ENCODE measurements at regions not wholly inside any gene's neighbourhood (a gene's known extent, or its start where the extent isn't known, plus 50 kb on each side); places are given as distances from the start of the nearest gene placed in this dataset.

DNA sequence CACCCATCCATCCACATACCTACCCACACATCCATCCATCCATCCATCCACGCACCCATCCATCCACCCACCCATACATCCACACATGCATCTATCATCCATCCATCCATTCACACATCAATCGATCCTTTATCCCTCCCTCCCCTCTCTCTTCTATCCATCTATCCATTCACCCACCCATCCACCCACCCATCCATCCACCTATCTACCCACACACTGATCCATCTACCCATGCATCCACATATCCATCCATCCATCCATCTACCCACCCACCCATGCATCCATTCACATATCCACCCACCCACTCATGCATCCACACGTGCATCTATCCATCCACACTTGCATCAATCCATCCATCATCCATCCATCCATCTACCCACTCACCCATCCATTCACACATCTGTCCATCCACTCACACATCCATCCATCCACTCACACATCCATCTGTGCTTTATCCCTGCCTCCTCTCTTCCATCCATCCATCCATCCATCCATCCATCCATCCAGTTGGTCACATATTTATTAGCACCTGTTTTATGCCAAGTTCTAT is 366.1 kb downstream of the CTTN start:
- no TSS peak for BruUV-seq (replicated peaks)
- Histone ChIP-seq H4K20me1 (ENCODE audit: insufficient read depth, low read length) (peaks cover 15% of the 10 kb centered on the region; the same call in 1 of the 2 replicates), H3K27ac (ENCODE audit: extremely low read length, insufficient read depth, low read length) (no peak overlapping the region), H3K36me3 (replicated peaks in 1 of 2; ENCODE audit: control insufficient read depth in 1 of 2, insufficient read depth in 2 of 2, low read length in 2 of 2) (peaks cover 9 to 43% of the 10 kb centered on the region in 2 experiments; a peak in 4 of 5 replicates), H3K4me3 (replicated peaks in 1 of 3; ENCODE audit: insufficient read depth in 1 of 3, low read depth in 2 of 3, low read length in 3 of 3) (no peak overlapping the region), H3K27me3 (ENCODE audit: control insufficient read depth in 1 of 2, insufficient read depth in 2 of 2, low read length in 2 of 2) (no peaks in the 10 kb centered on the region), H3K9ac (ENCODE audit: insufficient read depth, low read depth, low read length) (no peak overlapping the region), H2AFZ (ENCODE audit: low read length) (no peak overlapping the region), H3K4me2 (ENCODE audit: low read depth, low read length) (no peak overlapping the region), H3K79me2 (ENCODE audit: insufficient read depth, low read length) (no peaks in the 10 kb centered on the region), H3K4me1 (ENCODE audit: insufficient read depth, low read length) (no peaks in the 10 kb centered on the region), H3K9me3 (ENCODE audit: low read length) (no peaks in the 10 kb centered on the region)
- in situ Hi-C loops (cut with HindIII; ENCODE audit: extremely low pct_ligation_motif_present, low pct_unique_long_range_greater_than_20kb): no loop called here
- ATAC-seq: no peak
- ChIA-PET POLR2A (no interaction called here), CTCF (ENCODE audit: low intra/inter-chr PET ratio, low total read pairs) (no interaction called here)
- no peak for FAIRE-seq
- WGBS (ENCODE audit: low lambda C conversion rate): 94% methylated on average over 3 of the region's 3 CpGs
- DNase-seq (ENCODE audit: low spot score): no peak
- intact Hi-C loops (cut with micrococcal nuclease; ENCODE audit: unreplicated experiment): no loop called here
- TF ChIP-seq FOSL2 (CRISPR knock-in tag; IDR thresholded peaks at IDR 0.05) (no peak), SRY (CRISPR knock-in tag; IDR thresholded peaks at IDR 0.05) (no peak), TCF7 (IDR thresholded peaks at IDR 0.05; ENCODE audit: low read depth) (no peak), MAF1 (CRISPR knock-in tag; IDR thresholded peaks at IDR 0.05; ENCODE audit: borderline replicate concordance) (no peak), ZNF605 (CRISPR knock-in tag; IDR thresholded peaks at IDR 0.05) (no peak), EZH2 (conservative IDR thresholded peaks at IDR 0.05; ENCODE audit: low read depth, low read length) (no peak), SP4 (CRISPR knock-in tag; IDR thresholded peaks at IDR 0.05) (no peak), ATRX (CRISPR knock-in tag; IDR thresholded peaks at IDR 0.05; ENCODE audit: borderline replicate concordance) (no peak)
- TF ChIP-seq, protein P1, sequence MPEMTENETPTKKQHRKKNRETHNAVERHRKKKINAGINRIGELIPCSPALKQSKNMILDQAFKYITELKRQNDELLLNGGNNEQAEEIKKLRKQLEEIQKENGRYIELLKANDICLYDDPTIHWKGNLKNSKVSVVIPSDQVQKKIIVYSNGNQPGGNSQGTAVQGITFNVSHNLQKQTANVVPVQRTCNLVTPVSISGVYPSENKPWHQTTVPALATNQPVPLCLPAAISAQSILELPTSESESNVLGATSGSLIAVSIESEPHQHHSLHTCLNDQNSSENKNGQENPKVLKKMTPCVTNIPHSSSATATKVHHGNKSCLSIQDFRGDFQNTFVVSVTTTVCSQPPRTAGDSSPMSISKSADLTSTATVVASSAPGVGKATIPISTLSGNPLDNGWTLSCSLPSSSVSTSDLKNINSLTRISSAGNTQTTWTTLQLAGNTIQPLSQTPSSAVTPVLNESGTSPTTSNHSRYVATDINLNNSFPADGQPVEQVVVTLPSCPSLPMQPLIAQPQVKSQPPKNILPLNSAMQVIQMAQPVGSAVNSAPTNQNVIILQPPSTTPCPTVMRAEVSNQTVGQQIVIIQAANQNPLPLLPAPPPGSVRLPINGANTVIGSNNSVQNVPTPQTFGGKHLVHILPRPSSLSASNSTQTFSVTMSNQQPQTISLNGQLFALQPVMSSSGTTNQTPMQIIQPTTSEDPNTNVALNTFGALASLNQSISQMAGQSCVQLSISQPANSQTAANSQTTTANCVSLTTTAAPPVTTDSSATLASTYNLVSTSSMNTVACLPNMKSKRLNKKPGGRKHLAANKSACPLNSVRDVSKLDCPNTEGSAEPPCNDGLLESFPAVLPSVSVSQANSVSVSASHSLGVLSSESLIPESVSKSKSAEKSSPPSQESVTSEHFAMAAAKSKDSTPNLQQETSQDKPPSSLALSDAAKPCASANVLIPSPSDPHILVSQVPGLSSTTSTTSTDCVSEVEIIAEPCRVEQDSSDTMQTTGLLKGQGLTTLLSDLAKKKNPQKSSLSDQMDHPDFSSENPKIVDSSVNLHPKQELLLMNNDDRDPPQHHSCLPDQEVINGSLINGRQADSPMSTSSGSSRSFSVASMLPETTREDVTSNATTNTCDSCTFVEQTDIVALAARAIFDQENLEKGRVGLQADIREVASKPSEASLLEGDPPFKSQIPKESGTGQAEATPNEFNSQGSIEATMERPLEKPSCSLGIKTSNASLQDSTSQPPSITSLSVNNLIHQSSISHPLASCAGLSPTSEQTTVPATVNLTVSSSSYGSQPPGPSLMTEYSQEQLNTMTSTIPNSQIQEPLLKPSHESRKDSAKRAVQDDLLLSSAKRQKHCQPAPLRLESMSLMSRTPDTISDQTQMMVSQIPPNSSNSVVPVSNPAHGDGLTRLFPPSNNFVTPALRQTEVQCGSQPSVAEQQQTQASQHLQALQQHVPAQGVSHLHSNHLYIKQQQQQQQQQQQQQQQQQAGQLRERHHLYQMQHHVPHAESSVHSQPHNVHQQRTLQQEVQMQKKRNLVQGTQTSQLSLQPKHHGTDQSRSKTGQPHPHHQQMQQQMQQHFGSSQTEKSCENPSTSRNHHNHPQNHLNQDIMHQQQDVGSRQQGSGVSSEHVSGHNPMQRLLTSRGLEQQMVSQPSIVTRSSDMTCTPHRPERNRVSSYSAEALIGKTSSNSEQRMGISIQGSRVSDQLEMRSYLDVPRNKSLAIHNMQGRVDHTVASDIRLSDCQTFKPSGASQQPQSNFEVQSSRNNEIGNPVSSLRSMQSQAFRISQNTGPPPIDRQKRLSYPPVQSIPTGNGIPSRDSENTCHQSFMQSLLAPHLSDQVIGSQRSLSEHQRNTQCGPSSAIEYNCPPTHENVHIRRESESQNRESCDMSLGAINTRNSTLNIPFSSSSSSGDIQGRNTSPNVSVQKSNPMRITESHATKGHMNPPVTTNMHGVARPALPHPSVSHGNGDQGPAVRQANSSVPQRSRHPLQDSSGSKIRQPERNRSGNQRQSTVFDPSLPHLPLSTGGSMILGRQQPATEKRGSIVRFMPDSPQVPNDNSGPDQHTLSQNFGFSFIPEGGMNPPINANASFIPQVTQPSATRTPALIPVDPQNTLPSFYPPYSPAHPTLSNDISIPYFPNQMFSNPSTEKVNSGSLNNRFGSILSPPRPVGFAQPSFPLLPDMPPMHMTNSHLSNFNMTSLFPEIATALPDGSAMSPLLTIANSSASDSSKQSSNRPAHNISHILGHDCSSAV (CRISPR knock-in tag; IDR thresholded peaks at IDR 0.05; ENCODE audit: borderline replicate concordance): no peak
- TF ChIP-seq, protein P2, sequence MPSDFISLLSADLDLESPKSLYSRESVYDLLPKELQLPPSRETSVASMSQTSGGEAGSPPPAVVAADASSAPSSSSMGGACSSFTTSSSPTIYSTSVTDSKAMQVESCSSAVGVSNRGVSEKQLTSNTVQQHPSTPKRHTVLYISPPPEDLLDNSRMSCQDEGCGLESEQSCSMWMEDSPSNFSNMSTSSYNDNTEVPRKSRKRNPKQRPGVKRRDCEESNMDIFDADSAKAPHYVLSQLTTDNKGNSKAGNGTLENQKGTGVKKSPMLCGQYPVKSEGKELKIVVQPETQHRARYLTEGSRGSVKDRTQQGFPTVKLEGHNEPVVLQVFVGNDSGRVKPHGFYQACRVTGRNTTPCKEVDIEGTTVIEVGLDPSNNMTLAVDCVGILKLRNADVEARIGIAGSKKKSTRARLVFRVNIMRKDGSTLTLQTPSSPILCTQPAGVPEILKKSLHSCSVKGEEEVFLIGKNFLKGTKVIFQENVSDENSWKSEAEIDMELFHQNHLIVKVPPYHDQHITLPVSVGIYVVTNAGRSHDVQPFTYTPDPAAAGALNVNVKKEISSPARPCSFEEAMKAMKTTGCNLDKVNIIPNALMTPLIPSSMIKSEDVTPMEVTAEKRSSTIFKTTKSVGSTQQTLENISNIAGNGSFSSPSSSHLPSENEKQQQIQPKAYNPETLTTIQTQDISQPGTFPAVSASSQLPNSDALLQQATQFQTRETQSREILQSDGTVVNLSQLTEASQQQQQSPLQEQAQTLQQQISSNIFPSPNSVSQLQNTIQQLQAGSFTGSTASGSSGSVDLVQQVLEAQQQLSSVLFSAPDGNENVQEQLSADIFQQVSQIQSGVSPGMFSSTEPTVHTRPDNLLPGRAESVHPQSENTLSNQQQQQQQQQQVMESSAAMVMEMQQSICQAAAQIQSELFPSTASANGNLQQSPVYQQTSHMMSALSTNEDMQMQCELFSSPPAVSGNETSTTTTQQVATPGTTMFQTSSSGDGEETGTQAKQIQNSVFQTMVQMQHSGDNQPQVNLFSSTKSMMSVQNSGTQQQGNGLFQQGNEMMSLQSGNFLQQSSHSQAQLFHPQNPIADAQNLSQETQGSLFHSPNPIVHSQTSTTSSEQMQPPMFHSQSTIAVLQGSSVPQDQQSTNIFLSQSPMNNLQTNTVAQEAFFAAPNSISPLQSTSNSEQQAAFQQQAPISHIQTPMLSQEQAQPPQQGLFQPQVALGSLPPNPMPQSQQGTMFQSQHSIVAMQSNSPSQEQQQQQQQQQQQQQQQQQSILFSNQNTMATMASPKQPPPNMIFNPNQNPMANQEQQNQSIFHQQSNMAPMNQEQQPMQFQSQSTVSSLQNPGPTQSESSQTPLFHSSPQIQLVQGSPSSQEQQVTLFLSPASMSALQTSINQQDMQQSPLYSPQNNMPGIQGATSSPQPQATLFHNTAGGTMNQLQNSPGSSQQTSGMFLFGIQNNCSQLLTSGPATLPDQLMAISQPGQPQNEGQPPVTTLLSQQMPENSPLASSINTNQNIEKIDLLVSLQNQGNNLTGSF (CRISPR knock-in tag; IDR thresholded peaks at IDR 0.05): no peak
- TF ChIP-seq, protein P3, sequence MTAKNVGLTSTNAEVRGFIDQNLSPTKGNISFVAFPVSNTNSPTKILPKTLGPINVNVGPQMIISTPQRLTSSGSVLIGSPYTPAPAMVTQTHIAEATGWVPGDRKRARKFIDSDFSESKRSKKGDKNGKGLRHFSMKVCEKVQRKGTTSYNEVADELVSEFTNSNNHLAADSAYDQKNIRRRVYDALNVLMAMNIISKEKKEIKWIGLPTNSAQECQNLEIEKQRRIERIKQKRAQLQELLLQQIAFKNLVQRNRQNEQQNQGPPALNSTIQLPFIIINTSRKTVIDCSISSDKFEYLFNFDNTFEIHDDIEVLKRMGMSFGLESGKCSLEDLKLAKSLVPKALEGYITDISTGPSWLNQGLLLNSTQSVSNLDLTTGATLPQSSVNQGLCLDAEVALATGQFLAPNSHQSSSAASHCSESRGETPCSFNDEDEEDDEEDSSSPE (CRISPR knock-in tag; IDR thresholded peaks at IDR 0.05): no peak
